ENCODE measurements at regions not wholly inside any gene's neighbourhood (a gene's known extent, or its start where the extent isn't known, plus 50 kb on each side); places are given as distances from the start of the nearest gene placed in this dataset.
"Not testable (repeated sequence)": the region's sequence is repeated elsewhere in the genome, so short reads cannot be mapped to it uniquely, and the experiment has no call there.

DNA sequence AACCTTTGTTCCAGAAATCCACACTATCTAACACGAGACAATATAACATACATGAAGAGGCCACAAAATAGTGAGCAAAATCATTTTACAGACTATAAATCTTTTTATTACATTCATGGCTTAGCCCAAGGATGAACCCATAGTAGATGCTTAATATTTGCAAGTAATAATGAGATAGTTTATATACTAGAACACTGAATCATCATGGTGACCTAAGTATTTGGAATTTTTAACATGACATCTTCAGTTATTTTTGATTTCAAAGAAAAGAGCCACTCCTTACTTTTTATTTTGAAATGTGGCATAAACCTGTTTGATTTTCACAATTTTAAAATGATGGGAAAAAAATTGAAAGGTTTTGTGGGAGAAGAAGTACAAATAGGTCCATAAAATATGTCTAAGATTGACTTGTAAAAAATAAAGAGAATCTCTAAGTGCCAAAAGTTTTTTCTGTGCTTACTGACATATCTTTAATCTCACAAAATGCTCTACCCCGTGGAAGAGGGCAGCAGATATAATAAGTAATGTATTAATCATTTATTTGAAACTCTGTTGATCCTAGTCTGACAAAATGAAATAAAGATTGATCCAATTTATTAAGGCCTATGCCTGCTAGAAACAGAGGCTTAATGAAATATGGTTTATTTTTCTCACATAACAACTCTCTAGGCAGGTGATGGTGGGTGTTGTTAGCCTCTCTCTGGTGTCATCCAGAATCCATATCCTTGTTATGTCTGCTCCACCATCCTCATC, 224.5 kb upstream of the CENPE start:
- no peak overlapping the region for H3K4me3 ChIP-seq (ENCODE audit: low read depth, low read length)

DNA sequence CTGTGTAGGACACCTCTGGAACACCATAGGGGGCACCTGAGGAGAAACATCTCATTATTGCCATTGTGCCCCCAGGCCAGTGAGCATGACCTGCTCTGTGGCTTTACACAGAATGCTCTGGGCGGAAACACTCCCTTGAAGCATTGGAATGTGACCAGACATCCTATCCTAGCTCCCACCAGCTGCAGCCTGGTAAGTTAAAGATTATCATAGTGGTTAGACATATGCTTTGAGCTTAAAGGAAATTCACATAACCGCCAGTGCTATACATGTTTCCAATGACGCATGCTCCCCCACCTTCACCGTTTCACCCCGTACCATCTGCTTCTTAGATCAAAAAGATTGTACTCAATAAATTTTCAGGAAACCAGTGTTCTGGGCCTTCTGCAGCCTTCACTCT, 217.7 kb upstream of the CENPE start:
- H3K4me3 ChIP-seq (ENCODE audit: low read depth, low read length), result no peak overlapping the region

DNA sequence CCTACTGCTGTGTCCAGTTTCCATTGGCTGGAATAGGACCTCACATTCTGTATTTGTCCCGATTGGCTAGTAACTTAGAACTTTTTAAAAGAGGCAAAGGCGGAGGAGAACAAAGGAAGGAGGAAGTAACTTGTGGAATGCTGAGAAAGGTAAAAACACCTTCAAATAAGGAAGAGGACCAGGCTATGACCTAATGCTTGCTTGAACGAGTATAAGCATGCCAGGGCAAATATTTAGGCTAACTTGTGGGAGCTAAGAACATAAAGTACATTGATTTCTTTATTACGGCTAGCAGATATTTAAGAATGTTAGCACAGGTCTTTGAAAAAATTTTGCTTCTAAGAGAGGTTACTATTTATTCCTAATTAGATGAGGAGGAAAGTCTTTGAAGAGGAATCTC, 214.5 kb upstream of the CENPE start:
- not testable (repeated sequence) for H3K4me3 ChIP-seq (ENCODE audit: low read depth, low read length)

DNA sequence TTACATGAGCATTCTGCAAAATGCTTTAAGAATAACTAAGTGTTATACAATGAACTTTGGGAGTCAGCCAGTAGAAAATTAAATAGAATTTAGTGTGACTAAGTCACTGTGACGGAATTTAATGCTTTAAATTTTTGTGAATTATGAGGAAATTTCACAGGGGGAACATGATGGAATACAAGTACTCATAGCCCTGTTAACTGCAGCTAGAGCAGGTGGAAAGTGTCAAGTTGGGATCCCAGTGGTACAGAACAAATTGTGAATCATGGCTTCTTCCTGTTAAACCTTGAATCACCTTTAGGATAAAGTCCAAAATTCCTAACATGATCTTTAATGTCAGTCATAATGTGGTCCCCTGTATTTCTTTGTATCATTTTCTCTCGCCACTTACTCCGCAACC, 212.2 kb upstream of the CENPE start:
- H3K4me3 ChIP-seq (ENCODE audit: low read depth, low read length), result no peak overlapping the region

DNA sequence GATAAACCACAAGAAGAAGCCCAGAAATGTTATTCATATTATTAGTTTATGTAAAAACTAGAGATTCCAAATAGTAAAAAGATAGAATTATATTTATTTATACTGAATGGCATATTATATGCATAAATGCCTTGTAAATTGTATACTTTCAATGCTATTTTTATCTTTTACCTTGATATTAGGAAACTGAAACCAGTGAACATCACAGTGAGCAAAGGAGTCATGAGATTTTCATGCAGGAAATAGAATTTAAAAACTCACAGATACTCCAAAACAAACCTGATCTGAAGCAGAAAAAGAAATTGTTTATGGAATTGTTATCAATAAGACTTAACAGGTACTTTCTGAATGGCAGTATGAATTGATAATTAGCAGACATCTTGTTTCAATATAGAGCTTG, 207.3 kb upstream of the CENPE start:
- H3K4me3 ChIP-seq (ENCODE audit: low read depth, low read length), result no peak overlapping the region

DNA sequence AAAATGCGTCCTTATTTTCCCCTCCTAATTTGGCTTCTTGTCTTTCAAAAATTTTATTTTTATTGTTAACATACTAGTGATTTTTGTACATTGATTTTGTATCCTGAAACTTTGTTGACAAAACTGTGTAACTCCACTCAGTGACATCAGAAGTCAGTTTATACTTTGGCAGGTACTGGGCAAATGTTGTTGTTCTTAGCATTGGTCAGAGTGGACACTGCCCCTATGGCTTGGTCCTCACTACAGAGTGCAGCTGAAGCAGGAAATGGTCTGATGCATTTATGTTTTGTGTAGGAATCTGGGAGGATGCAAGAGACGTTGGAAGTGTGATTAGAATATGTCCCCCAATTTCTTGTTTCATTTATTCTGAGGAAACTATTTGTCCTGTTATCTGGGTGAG, 205.5 kb upstream of the CENPE start:
- H3K4me3 ChIP-seq (ENCODE audit: low read depth, low read length), result no peak overlapping the region

DNA sequence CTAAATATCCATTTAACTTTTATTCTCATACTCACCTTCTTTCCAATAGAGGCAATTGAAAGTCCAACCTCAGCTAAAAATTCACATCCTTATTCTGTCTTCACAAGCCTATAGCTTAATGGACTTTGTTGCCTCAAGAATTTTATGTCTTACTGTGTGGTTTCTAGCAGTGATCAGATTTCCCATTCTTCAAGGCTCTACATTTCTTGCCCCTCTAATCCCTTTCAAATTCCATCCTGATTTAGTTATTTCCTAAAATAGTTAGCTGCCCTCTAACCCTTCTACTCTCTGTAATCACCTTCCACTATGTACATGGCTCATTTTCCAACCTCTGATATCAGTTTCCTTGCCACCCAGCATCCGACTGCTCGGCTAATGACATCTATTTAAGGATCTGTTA, 204.1 kb upstream of the CENPE start:
- H3K4me3 ChIP-seq (ENCODE audit: low read depth, low read length), result no peak overlapping the region

DNA sequence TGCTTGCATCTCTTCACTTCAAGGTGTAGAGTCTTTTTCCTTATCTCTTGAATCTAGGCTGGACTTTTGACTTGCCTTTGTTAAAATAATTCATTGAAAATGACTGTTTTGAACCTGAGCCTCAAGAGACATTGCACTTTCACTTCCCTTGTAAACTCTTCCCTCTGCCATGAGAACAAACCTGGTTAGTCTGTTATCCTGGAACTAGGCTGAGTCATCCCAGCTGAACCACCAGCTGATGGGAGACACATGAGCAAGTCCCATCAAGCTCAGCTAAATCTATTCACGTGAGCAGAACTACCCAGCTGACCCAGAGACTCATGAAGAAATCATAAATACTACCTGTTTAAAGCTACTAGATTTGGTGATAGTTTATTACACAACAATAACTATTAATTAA, 202.3 kb upstream of the CENPE start:
- H3K4me3 ChIP-seq (ENCODE audit: low read depth, low read length), result no peak overlapping the region

DNA sequence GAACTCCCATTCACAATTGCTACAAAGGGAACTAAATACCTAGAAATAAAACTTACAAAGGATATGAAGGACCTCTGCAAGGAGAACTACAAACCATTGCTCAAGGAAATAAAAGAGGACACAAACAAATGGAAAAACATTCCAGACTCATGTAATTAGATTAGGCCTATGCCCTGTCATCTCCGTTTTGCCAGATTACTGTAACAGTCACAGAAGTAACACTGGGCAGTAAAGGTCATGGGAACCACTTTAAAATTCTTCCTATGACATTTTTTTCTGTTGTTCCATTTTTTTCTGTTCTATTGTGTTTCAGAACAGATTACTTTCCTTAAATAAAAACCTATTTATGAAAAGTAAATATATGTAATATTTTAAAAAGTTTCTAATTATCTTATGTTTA, 199.4 kb upstream of the CENPE start:
- no peak overlapping the region for H3K4me3 ChIP-seq (ENCODE audit: low read depth, low read length)

DNA sequence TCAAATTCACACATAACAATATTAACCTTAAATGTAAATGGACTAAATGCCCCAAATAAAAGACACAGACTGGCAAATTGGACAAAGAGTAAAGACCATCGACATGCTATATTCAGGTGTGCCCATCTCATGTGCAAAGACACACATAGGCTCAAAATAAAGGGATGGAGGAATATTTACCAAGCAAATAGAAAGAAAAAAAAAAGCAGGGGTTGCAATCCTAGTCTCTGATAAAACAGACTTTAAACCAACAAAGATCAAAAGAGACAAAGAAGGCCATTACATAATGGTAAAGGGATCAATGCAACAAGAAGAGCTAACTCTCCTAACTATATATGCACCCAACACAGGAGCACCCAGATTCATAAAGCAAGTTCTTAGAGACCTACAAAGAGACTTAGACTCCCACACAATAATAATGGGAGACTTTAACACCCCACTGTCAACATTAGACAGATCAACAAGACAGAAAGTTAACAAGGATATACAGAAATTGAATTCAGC, 189.4 kb upstream of the CENPE start:
- not testable (repeated sequence) for H3K4me3 ChIP-seq (ENCODE audit: low read depth, low read length)

DNA sequence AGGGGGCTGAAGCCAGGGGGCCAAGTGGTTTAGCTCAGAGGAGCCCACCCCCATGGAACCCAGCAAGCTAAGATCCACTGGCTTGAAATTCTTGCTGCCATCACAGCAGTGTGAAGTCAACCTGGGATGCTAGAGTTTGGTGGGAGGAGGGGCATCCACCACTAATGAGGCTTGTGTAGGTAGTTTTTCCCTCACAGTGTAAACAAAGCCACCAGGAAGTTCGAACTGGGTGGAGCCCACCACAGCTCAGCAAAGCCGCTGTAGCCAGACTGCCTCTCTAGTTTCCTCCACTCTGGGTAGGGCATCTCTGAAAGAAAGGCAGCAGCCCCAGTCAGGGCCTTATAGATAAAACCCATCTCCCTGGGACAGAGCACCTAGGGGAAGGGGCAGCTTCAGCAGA, 187.4 kb upstream of the CENPE start:
- not testable (repeated sequence) for H3K4me3 ChIP-seq (ENCODE audit: low read depth, low read length)

DNA sequence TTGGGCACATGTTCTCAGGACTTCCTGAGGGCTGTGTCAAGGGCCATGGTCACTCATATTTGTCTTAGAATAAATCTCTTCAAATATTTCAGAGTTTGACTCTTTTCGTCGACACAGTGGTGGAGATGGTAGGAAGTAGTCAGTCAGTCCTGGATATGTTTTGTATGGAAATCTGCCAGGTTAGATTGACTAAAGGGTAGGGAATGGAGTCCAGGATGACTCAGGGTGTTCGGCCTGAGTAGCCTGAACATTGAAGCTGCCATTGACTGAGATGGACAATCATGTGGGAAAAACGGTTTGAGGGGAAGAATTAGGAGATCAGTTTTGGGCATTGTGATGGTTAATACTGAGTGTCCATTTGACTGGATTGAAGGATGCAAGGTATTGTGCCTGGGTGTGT, 177.1 kb upstream of the CENPE start:
- H3K4me3 ChIP-seq (ENCODE audit: low read depth, low read length), result no peak overlapping the region

DNA sequence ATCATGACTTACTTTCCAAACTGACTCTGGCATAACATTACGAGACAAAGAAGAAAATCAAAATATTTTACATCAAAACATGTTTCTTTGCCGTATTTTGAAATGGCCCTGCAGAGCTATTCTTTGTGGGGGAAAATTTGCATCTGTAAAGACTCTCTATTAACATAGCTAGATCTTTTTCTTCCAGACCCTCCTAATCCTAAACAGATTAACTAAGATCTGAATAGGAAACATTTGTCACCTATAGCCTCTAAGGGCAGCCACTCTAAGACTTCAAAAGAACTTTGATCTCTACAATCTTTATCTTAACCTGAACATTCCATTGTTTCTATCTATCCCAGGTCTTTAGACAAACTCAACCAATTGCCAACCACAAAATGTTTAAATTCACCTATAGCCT, 176.6 kb upstream of the CENPE start:
- no peak overlapping the region for H3K4me3 ChIP-seq (ENCODE audit: low read depth, low read length)

DNA sequence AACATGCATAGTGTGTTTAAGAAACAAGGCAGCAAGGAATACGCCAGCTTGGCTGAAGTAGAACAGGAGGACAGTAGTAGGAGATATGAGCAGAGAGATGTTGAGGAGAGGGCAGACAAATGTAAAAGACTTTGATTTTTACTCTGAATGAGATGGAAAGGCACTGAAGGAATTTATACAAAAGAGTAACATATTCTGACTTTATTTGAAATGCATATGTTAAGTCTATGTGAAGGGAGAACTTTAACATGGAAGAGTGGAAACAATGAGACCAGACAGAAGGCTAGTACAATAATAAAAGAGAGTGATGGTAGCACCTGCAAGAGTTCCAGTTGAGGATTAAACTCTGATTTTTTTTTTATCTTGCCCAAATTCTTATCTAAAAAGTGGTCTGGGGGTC, 176.2 kb upstream of the CENPE start:
- no peak overlapping the region for H3K4me3 ChIP-seq (ENCODE audit: low read depth, low read length)

DNA sequence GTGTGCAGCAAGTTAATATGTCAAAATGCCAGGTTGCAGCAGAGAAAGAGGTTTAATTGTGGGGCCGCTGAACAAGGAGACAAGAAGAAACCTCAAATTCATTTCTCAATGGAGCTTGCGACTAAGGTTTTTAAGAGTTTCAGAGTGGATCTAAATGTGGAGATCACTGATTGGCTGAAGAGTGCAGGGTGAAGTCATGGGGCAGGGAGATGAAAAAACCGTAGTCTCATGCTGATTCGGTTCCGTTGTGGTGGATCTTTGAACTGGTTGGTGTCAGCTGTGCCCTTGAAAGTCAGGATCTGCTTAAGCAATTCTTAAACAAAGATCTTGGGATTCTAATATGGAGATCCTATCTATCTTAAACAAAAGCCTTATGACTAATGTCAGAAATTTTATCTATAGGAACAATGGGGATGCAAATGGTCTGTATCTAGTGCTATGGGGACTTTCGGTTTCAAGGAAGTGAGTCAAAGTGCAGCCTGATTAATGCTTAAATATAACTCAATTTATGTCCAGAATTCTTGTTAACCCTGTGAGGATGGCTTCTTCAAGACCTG, 173.9 kb upstream of the CENPE start:
- H3K4me3 ChIP-seq (ENCODE audit: low read depth, low read length), result no peak overlapping the region

DNA sequence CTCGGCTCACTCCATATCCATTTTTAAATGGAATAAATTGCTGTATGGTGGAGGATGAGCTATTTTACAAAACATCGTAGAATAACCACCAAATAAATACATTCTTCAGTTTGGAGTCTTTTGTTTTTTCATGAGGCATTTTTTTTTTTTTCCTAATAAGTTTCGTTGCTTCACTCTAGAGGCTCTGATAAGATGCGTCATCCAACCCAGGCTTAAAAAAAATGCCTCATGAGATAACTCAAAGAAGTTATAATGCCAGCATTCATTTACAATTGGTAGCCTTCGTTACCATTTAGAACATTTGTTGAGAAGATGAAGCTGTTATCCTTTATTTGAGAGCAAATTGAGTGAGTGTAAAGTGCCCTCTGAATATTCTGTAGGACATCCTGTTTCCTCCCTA, 172.2 kb upstream of the CENPE start:
- H3K4me3 ChIP-seq (ENCODE audit: low read depth, low read length), result no peak overlapping the region

DNA sequence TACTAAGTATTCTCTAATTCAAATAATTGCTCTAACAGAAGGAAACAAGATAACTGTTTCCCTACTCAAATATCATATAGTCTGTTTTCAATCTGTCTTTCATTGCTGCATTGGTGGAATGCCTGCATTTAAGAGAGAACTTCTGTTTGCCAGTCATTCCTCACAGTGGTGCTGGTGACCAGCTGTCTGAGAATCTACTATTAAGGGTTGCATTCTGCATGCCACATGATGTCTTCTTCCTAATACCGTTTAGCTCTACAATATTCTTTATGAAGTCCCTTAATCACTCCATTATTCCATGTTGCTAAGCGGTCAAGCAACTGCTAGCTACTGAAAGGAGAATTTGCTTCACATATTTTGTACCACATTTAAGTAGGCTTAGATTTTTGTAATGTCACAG, 167.1 kb upstream of the CENPE start:
- no peak overlapping the region for H3K4me3 ChIP-seq (ENCODE audit: low read depth, low read length)

DNA sequence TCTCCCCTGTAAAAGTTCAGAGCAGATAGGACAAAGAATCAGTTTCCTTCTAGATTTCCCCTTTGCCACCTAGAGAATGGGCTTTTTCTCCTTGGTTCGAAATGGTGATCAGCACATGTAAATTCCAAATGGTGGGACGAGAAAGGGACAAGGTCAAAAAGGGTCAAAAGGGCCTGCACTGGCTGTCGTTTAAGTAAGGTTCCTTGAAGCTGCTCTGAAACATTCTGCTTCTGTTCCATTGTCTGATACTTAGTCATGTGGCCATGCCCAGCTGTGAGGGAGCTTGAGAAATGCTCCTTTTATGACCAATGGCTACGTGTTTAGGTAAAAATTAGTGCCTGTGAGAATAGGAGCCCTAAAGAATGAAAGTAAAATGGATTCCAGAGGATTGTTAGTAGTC, 165.9 kb upstream of the CENPE start:
- no peak overlapping the region for H3K4me3 ChIP-seq (ENCODE audit: low read depth, low read length)

DNA sequence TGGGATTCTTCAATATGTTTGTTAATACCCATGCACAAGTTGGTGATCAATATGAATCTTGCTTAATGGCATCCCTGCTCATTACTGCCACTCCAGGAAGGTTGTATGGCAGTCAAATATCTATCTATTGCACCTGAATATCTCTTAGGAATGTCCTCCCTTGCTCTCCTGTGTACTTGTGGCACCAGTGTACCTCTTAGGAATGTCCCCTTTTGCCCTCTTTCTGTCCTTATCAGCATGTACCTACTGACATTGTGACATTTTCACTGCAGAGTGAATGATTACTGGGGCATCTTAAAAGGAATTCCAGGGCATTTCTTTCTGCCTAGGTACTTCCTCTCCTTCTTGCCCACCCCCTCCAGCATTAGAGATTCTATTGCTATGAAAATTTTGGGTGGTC, 163.8 kb upstream of the CENPE start:
- no peak overlapping the region for H3K4me3 ChIP-seq (ENCODE audit: low read depth, low read length)

DNA sequence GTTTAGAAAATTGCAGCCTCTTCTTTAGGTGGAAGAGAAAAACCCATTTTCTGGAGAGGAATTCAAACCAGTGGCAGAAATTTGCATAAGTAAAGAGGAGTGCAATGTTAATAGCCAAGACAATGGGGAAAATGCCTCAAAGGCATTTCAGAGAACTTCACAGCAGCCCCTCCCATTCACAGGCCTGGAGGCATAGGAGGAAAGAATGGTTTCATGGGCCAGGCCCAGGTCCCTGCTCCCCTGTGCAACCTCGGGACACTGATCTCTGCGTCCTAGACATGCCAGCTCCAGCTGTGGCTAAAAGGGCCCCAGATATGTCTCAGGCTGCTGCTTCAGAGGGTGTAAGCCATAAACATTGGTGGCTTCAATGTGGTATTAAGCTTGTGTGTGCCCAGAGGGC, 161.8 kb upstream of the CENPE start:
- no peak overlapping the region for H3K4me3 ChIP-seq (ENCODE audit: low read depth, low read length)

DNA sequence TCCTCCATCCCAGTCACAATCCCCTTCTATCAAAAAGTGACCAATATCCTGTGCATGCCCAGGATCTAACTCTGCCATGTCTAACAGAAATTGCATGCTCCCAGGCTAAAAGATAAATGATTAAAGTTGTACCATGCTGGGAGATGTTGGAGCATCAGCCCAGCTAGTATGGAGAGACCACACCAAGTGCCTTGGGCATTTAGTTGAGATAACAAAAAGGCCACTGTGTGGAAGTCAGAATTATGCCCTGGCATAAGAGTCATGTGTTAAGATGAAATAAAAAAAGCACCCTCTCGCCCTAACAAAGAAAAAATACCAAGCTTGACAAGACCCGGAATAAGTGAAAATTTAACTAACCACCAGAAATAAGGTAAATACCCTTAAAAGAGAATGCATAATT, 155.9 kb upstream of the CENPE start:
- H3K4me3 ChIP-seq (ENCODE audit: low read depth, low read length), result no peak overlapping the region

DNA sequence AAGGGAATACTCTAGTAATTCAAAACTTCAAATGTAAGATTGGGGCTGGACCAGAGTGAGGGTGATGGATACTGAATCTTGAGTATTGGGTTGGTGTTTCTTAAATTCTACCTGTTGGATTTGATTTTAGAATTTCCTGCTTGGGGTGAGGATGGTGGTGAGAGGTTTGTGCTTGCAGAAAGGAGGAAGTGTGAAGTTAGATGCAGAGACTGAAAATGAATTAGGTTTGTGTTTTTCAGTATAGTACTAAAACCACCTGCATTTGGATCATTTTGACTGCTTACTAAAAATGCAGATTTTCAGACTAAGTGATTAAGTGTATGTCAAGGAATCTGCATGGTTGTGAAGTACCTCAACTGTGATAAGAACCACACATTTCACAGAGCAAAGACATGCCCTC, 131.5 kb upstream of the CENPE start:
- no peak overlapping the region for H3K4me3 ChIP-seq (ENCODE audit: low read depth, low read length)

DNA sequence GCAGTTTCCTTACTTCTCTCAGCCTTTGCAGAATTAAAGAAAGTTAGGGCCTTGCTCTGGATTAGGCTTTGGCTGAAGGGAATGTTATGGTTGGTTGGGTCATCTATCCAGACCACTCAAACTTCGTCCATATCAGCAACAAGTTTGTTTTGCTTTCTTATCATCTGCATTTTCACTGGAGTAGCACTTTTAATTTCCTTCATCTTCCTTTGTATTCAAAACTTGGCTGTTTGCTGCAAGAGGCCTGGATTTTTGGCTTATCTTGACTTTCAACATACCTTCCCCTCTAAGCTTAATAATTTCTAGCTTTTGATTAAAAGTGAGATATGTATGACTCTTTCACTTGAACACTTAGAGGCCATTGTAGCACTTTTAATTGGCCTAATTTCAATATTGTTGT, 126.7 kb upstream of the CENPE start:
- no peak overlapping the region for H3K4me3 ChIP-seq (ENCODE audit: low read depth, low read length)
